Stimulated activated CD4-positive, alpha-beta T cell treated with anti-CD3 and anti-CD28 coated beads, Interleukin-12 subunit alpha, Interleukin-12 subunit beta, amount 100 ng/mL, for 48 hours (primary cell): ENCODE measurements at regions not wholly inside any gene's neighbourhood (a gene's known extent, or its start where the extent isn't known, plus 50 kb on each side); places are given as distances from the start of the nearest gene placed in this dataset.
A peak's percentile ranks its signal among the peaks of the same experiment; 100 is the strongest.

Experiments
- DNase-seq, 3 donors: peaks; one replicate each; pipeline ENCODE4 v3.0.0-alpha.2; 2020; ENCODE audit warnings: low read depth in 2 of 3, low spot score in 1 of 3

- DNase-seq, result no peak
Observed at GRCh38 chr1:209231476-209232156, 351.9 kb upstream of the CAMK1G start.

GRCh38 chr1:209232197-209232596, 351.3 kb upstream of the CAMK1G start:
- no peak for DNase-seq

- DNase-seq, result no peak
Observed at GRCh38 chr1:209232759-209233158, 350.8 kb upstream of the CAMK1G start.

- no peak for DNase-seq
Observed at GRCh38 chr1:209235166-209235565, 348.3 kb upstream of the CAMK1G start.

- DNase-seq, result no peak
Observed at GRCh38 chr1:209238356-209238755, 345.2 kb upstream of the CAMK1G start.

GRCh38 chr1:209240351-209240750, 343.2 kb upstream of the CAMK1G start:
- DNase-seq, result no peak

- no peak for DNase-seq
Observed at GRCh38 chr1:209241487-209241886, 342.0 kb upstream of the CAMK1G start.

GRCh38 chr1:209248649-209249279, 334.8 kb upstream of the CAMK1G start:
- peak; percentile 6 to 52 (median 7) for DNase-seq

GRCh38 chr1:209249280-209249670, 334.2 kb upstream of the CAMK1G start:
- DNase-seq, result no peak

GRCh38 chr1:209249785-209250440, 333.6 kb upstream of the CAMK1G start:
- no peak for DNase-seq

- no peak for DNase-seq
Observed at GRCh38 chr1:209250861-209251636, 332.5 kb upstream of the CAMK1G start.

GRCh38 chr1:209256766-209257350, 326.7 kb upstream of the CAMK1G start:
- no peak for DNase-seq

- DNase-seq, result no peak
Observed at GRCh38 chr1:209257454-209257853, 326.1 kb upstream of the CAMK1G start.

- DNase-seq, result no peak
Observed at GRCh38 chr1:209260136-209260535, 323.4 kb upstream of the CAMK1G start.

- DNase-seq, result no peak
Observed at GRCh38 chr1:209262631-209263030, 320.9 kb upstream of the CAMK1G start.

GRCh38 chr1:209265301-209265700, 318.2 kb upstream of the CAMK1G start:
- no peak for DNase-seq

GRCh38 chr1:209266590-209267205, 316.8 kb upstream of the CAMK1G start:
- DNase-seq, result no peak

- no peak for DNase-seq
Observed at GRCh38 chr1:209267968-209268367, 315.5 kb upstream of the CAMK1G start.

- no peak for DNase-seq
Observed at GRCh38 chr1:209268479-209268878, 315.0 kb upstream of the CAMK1G start.

GRCh38 chr1:209276321-209276720, 307.2 kb upstream of the CAMK1G start:
- no peak for DNase-seq

- no peak for DNase-seq
Observed at GRCh38 chr1:209277662-209278061, 305.9 kb upstream of the CAMK1G start.
